ENCODE measurements at regions not wholly inside any gene's neighbourhood (a gene's known extent, or its start where the extent isn't known, plus 50 kb on each side); places are given as distances from the start of the nearest gene placed in this dataset.

DNA sequence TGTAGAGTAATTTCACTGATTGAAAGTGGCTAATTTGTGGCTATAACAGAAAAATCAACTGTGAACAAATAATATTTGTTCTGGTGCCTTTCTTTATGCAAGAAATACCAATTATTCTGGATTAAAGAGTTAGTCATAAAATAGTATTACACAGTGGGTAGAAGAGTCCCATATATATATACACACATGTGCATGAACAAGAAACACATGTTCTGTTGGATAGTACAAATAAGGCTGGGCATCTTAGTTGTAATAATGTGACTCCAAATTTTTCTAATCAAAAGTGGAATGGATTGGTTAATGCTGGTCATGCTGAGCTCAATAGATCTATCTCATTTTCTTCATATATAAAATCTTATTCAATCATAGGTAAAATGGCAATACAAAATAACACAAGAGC is 179.4 kb downstream of the OGFRL1 start:
- Histone ChIP-seq H3K9ac (ENCODE audit: low read depth in 1 of 2, low read length in 2 of 2) (no peak overlapping the region), H3K36me3 (ENCODE audit: control insufficient read depth in 4 of 4, insufficient read depth in 3 of 4, low read depth in 1 of 4, low read length in 3 of 4) (no peaks in the 10 kb centered on the region), H3K27me3 (ENCODE audit: control insufficient read depth in 4 of 4, insufficient read depth in 4 of 4, low read length in 3 of 4) (no peaks in the 10 kb centered on the region), H3K27ac (ENCODE audit: low read depth in 1 of 2, low read length in 2 of 2) (no peak overlapping the region), H3K4me3 (ENCODE audit: low read depth in 1 of 3, low read length in 3 of 3) (no peak overlapping the region), H3K4me1 (ENCODE audit: control insufficient read depth in 4 of 4, insufficient read depth in 4 of 4, low read length in 3 of 4) (no peaks in the 10 kb centered on the region), H3K9me3 (ENCODE audit: control insufficient read depth in 4 of 4, low read length in 3 of 4) (peaks cover 0 to 11% (median 2%) of the 10 kb centered on the region in 4 donors)
- TF ChIP-seq, protein P1, sequence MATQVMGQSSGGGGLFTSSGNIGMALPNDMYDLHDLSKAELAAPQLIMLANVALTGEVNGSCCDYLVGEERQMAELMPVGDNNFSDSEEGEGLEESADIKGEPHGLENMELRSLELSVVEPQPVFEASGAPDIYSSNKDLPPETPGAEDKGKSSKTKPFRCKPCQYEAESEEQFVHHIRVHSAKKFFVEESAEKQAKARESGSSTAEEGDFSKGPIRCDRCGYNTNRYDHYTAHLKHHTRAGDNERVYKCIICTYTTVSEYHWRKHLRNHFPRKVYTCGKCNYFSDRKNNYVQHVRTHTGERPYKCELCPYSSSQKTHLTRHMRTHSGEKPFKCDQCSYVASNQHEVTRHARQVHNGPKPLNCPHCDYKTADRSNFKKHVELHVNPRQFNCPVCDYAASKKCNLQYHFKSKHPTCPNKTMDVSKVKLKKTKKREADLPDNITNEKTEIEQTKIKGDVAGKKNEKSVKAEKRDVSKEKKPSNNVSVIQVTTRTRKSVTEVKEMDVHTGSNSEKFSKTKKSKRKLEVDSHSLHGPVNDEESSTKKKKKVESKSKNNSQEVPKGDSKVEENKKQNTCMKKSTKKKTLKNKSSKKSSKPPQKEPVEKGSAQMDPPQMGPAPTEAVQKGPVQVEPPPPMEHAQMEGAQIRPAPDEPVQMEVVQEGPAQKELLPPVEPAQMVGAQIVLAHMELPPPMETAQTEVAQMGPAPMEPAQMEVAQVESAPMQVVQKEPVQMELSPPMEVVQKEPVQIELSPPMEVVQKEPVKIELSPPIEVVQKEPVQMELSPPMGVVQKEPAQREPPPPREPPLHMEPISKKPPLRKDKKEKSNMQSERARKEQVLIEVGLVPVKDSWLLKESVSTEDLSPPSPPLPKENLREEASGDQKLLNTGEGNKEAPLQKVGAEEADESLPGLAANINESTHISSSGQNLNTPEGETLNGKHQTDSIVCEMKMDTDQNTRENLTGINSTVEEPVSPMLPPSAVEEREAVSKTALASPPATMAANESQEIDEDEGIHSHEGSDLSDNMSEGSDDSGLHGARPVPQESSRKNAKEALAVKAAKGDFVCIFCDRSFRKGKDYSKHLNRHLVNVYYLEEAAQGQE (IDR thresholded peaks at IDR 0.05), result no peak
- no peak for TF ChIP-seq NR2F2 (IDR thresholded peaks at IDR 0.05)
- DNase-seq (ENCODE audit: low spot score), result no peak

DNA sequence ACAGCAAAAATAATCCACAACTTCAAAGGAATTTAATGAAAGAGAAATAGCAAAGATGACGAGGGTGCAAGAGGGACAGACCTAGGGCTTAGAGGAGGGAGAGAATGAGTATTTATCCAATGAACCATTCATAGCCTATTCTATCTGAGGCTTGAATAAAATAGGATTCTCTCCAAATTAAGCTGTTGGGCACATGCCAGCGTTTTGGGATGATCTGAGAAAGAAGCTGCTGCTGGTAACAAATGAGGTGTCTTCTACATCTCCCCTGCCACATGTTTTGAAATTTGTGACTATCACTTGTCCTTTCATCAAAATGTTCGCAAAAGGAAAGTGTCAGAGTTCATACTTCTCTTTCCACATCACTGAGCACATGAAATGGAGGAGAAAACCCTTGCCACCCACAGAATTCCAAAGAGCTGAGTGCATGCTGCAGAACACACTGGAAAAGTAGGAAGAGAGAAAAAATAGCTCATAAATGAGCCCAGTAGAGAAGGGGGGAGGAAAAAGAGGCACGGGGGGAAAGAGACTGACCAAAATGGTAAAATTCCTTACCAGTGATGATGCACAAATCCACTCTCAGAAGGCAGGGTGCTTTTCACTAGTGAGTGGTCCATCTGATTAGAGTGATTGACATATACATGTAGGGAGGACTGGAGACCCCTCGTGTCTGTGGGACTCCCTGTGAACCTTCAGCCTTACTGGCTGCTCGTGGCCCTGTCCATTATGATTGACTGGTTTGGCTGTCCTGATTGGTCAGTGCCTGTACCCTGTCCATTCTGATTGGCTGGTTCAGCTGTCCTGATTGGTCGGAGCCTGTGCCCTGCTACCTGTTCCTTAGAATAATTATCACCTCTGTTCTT is 180.5 kb downstream of the OGFRL1 start:
- Histone ChIP-seq H3K4me3 (ENCODE audit: low read depth in 1 of 3, low read length in 3 of 3) (no peak overlapping the region), H3K27me3 (ENCODE audit: control insufficient read depth in 4 of 4, insufficient read depth in 4 of 4, low read length in 3 of 4) (no peaks in the 10 kb centered on the region), H3K9ac (ENCODE audit: low read depth in 1 of 2, low read length in 2 of 2) (no peak overlapping the region), H3K27ac (ENCODE audit: low read depth in 1 of 2, low read length in 2 of 2) (no peak overlapping the region), H3K36me3 (ENCODE audit: control insufficient read depth in 4 of 4, insufficient read depth in 3 of 4, low read depth in 1 of 4, low read length in 3 of 4) (no peaks in the 10 kb centered on the region), H3K9me3 (ENCODE audit: control insufficient read depth in 4 of 4, low read length in 3 of 4) (peaks cover 0 to 10% (median 2%) of the 10 kb centered on the region in 4 donors), H3K4me1 (ENCODE audit: control insufficient read depth in 4 of 4, insufficient read depth in 4 of 4, low read length in 3 of 4) (no peaks in the 10 kb centered on the region)
- no peak for DNase-seq (ENCODE audit: low spot score)
- 64% methylated on average over 7 of the region's 7 CpGs for WGBS
- TF ChIP-seq, protein P2, sequence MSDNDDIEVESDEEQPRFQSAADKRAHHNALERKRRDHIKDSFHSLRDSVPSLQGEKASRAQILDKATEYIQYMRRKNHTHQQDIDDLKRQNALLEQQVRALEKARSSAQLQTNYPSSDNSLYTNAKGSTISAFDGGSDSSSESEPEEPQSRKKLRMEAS (IDR thresholded peaks at IDR 0.05), result no peak
- TF ChIP-seq EGR1 (IDR thresholded peaks at IDR 0.05; ENCODE audit: low read depth in 2 of 2) (no peak), FOXA2 (IDR thresholded peaks at IDR 0.05) (no peak), RXRA (IDR thresholded peaks at IDR 0.05) (no peak), SP1 (IDR thresholded peaks at IDR 0.05) (no peak), JUND (IDR thresholded peaks at IDR 0.05) (no peak), TAF1 (conservative IDR thresholded peaks at IDR 0.05) (no peak), HNF4A (conservative IDR thresholded peaks at IDR 0.05) (no peak), GABPA (IDR thresholded peaks at IDR 0.05 in 1 of 2, conservative IDR thresholded peaks at IDR 0.05 in 1 of 2) (no peak), HNF4G (IDR thresholded peaks at IDR 0.05) (no peak), NR2F2 (IDR thresholded peaks at IDR 0.05) (no peak), YY1 (IDR thresholded peaks at IDR 0.05) (no peak), FOXA1 (IDR thresholded peaks at IDR 0.05) (no peak), RAD21 (IDR thresholded peaks at IDR 0.05) (no peak)
- TF ChIP-seq, protein P1 (IDR thresholded peaks at IDR 0.05), result no peak
- TF ChIP-seq, protein P3, sequence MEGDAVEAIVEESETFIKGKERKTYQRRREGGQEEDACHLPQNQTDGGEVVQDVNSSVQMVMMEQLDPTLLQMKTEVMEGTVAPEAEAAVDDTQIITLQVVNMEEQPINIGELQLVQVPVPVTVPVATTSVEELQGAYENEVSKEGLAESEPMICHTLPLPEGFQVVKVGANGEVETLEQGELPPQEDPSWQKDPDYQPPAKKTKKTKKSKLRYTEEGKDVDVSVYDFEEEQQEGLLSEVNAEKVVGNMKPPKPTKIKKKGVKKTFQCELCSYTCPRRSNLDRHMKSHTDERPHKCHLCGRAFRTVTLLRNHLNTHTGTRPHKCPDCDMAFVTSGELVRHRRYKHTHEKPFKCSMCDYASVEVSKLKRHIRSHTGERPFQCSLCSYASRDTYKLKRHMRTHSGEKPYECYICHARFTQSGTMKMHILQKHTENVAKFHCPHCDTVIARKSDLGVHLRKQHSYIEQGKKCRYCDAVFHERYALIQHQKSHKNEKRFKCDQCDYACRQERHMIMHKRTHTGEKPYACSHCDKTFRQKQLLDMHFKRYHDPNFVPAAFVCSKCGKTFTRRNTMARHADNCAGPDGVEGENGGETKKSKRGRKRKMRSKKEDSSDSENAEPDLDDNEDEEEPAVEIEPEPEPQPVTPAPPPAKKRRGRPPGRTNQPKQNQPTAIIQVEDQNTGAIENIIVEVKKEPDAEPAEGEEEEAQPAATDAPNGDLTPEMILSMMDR (IDR thresholded peaks at IDR 0.05; ENCODE audit: low read depth, low read length, missing input control), result no peak
- TF ChIP-seq, protein P4, sequence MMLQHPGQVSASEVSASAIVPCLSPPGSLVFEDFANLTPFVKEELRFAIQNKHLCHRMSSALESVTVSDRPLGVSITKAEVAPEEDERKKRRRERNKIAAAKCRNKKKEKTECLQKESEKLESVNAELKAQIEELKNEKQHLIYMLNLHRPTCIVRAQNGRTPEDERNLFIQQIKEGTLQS (IDR thresholded peaks at IDR 0.05), result no peak
- TF ChIP-seq, protein P5, sequence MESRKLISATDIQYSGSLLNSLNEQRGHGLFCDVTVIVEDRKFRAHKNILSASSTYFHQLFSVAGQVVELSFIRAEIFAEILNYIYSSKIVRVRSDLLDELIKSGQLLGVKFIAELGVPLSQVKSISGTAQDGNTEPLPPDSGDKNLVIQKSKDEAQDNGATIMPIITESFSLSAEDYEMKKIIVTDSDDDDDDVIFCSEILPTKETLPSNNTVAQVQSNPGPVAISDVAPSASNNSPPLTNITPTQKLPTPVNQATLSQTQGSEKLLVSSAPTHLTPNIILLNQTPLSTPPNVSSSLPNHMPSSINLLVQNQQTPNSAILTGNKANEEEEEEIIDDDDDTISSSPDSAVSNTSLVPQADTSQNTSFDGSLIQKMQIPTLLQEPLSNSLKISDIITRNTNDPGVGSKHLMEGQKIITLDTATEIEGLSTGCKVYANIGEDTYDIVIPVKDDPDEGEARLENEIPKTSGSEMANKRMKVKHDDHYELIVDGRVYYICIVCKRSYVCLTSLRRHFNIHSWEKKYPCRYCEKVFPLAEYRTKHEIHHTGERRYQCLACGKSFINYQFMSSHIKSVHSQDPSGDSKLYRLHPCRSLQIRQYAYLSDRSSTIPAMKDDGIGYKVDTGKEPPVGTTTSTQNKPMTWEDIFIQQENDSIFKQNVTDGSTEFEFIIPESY (IDR thresholded peaks at IDR 0.05), result no peak

Data from liver (tissue), 8 donors.